Epithelial cell of esophagus (primary cell): ENCODE measurements at regions not wholly inside any gene's neighbourhood (a gene's known extent, or its start where the extent isn't known, plus 50 kb on each side); places are given as distances from the start of the nearest gene placed in this dataset.

Experiments used
- DNase-seq: peaks from one replicate; pipeline ENCODE4 v3.0.0; 2010; ENCODE audit warnings: low read depth
- H3K4me3 ChIP-seq: 2 replicates; pipeline ENCODE4 v1.5.1; 2011; ENCODE audit warnings: mild to moderate bottlenecking, low read length, control low read depth
- CTCF ChIP-seq: IDR thresholded peaks from 2 replicates; pipeline ENCODE4 v1.5.1; 2011; ENCODE audit warnings: low read depth, mild to moderate bottlenecking, low read length, control low read depth, inconsistent platforms; ENCODE audit not compliant: insufficient read depth; ENCODE audit errors: missing control alignments

GRCh38 chr9:96135076-96135752 is 166.8 kb downstream of the HSD17B3 start:
- no peak for TF ChIP-seq CTCF
- H3K4me3 ChIP-seq, result no peak overlapping the region
- DNase-seq, result no peak

GRCh38 chr9:96133321-96134021 is 168.5 kb downstream of the HSD17B3 start:
- no peak for TF ChIP-seq CTCF
- DNase-seq, result no peak
- H3K4me3 ChIP-seq, result no peak overlapping the region

- TF ChIP-seq CTCF, result no peak
- no peak overlapping the region for H3K4me3 ChIP-seq
- no peak for DNase-seq
Measured at GRCh38 chr9:96131825-96132224, 170.2 kb downstream of the HSD17B3 start.

- DNase-seq, result no peak
Measured at GRCh38 chr9:96130970-96131369, 171.0 kb downstream of the HSD17B3 start.

GRCh38 chr9:96129747-96130146 is 172.2 kb downstream of the HSD17B3 start:
- no peak for TF ChIP-seq CTCF
- H3K4me3 ChIP-seq, result no peak overlapping the region
- no peak for DNase-seq

More at GRCh38 chr9:96130970-96131369, 171.0 kb downstream of the HSD17B3 start:
- no peak for TF ChIP-seq CTCF
- no peak overlapping the region for H3K4me3 ChIP-seq

GRCh38 chr9:96128880-96129279 is 173.1 kb downstream of the HSD17B3 start:
- DNase-seq, result no peak
- no peak for TF ChIP-seq CTCF
- H3K4me3 ChIP-seq, result no peak overlapping the region
